ENCODE measurements at regions not wholly inside any gene's neighbourhood (a gene's known extent, or its start where the extent isn't known, plus 50 kb on each side); places are given as distances from the start of the nearest gene placed in this dataset.
A peak's percentile ranks its signal among the peaks of the same experiment; 100 is the strongest.
"Not testable (repeated sequence)": the region's sequence is repeated elsewhere in the genome, so short reads cannot be mapped to it uniquely, and the experiment has no call there.

- DNase-seq (ENCODE audit: low read depth): no peak
Observed at GRCh38 chr11:57047610-57048009, 58.9 kb downstream of the OR5AK2 start.

- DNase-seq (ENCODE audit: low read depth): no peak
Observed at GRCh38 chr11:57049749-57050148, 61.0 kb downstream of the OR5AK2 start.

- DNase-seq (ENCODE audit: low read depth): no peak
Observed at GRCh38 chr11:57054817-57055216, 66.1 kb downstream of the OR5AK2 start.

- no peak for DNase-seq (ENCODE audit: low read depth)
Observed at GRCh38 chr11:57055744-57056143, 67.0 kb downstream of the OR5AK2 start.

GRCh38 chr11:57056735-57057134 is 68.0 kb downstream of the OR5AK2 start:
- no peak for DNase-seq (ENCODE audit: low read depth)

GRCh38 chr11:57057561-57057960 is 68.8 kb downstream of the OR5AK2 start:
- no peak for DNase-seq (ENCODE audit: low read depth)

- not testable (repeated sequence) for DNase-seq (ENCODE audit: low read depth)
Observed at GRCh38 chr11:57062957-57063356, 74.2 kb downstream of the OR5AK2 start.

- DNase-seq (ENCODE audit: low read depth): no peak
Observed at GRCh38 chr11:57069942-57070341, 81.2 kb downstream of the OR5AK2 start.

GRCh38 chr11:57071829-57072228 is 83.1 kb downstream of the OR5AK2 start:
- peak; percentile 22 for DNase-seq (ENCODE audit: low read depth)

GRCh38 chr11:57072640-57073039 is 83.9 kb downstream of the OR5AK2 start:
- peak; percentile 97 for DNase-seq (ENCODE audit: low read depth)

GRCh38 chr11:57073128-57073527 is 84.4 kb downstream of the OR5AK2 start:
- no peak for DNase-seq (ENCODE audit: low read depth)

GRCh38 chr11:57081356-57081755 is 92.6 kb downstream of the OR5AK2 start:
- no peak for DNase-seq (ENCODE audit: low read depth)

GRCh38 chr11:57082125-57082524 is 93.4 kb downstream of the OR5AK2 start:
- DNase-seq (ENCODE audit: low read depth): no peak

GRCh38 chr11:57083641-57084385 is 95.1 kb downstream of the OR5AK2 start:
- no peak for DNase-seq (ENCODE audit: low read depth)

GRCh38 chr11:57085611-57086010 is 96.1 kb upstream of the LRRC55 start:
- DNase-seq (ENCODE audit: low read depth): no peak

- DNase-seq (ENCODE audit: low read depth): no peak
Observed at GRCh38 chr11:57087991-57088390, 93.8 kb upstream of the LRRC55 start.

GRCh38 chr11:57092028-57092698 is 89.6 kb upstream of the LRRC55 start:
- DNase-seq (ENCODE audit: low read depth): no peak

GRCh38 chr11:57094181-57094935 is 87.4 kb upstream of the LRRC55 start:
- DNase-seq (ENCODE audit: low read depth): no peak

GRCh38 chr11:57095417-57095816 is 86.3 kb upstream of the LRRC55 start:
- DNase-seq (ENCODE audit: low read depth): no peak

- DNase-seq (ENCODE audit: low read depth): no peak
Observed at GRCh38 chr11:57095896-57096295, 85.9 kb upstream of the LRRC55 start.

- DNase-seq (ENCODE audit: low read depth): no peak
Observed at GRCh38 chr11:57097149-57097548, 84.6 kb upstream of the LRRC55 start.

- no peak for DNase-seq (ENCODE audit: low read depth)
Observed at GRCh38 chr11:57098191-57098590, 83.6 kb upstream of the LRRC55 start.
